ENCODE measurements at regions not wholly inside any gene's neighbourhood (a gene's known extent, or its start where the extent isn't known, plus 50 kb on each side); places are given as distances from the start of the nearest gene placed in this dataset.

- no peaks in the 10 kb centered on the region for H3K9me3 Mint-ChIP-seq (ENCODE audit: unreplicated experiment)
- CTCF ChIA-PET = no interaction called here
- DNase-seq (ENCODE audit: unreplicated experiment) = no peak
- H3K4me1 Mint-ChIP-seq (ENCODE audit: insufficient read depth, unreplicated experiment) = peaks cover 7% of the 10 kb centered on the region
- H3K36me3 Mint-ChIP-seq (ENCODE audit: insufficient read depth, unreplicated experiment) = no peaks in the 10 kb centered on the region
- BruUV-seq (replicated peaks) = no TSS peak
- H3K27me3 Mint-ChIP-seq (ENCODE audit: insufficient read depth, unreplicated experiment) = no peaks in the 10 kb centered on the region
- POLR2A ChIA-PET = no interaction called here
- TF ChIP-seq, protein P1, sequence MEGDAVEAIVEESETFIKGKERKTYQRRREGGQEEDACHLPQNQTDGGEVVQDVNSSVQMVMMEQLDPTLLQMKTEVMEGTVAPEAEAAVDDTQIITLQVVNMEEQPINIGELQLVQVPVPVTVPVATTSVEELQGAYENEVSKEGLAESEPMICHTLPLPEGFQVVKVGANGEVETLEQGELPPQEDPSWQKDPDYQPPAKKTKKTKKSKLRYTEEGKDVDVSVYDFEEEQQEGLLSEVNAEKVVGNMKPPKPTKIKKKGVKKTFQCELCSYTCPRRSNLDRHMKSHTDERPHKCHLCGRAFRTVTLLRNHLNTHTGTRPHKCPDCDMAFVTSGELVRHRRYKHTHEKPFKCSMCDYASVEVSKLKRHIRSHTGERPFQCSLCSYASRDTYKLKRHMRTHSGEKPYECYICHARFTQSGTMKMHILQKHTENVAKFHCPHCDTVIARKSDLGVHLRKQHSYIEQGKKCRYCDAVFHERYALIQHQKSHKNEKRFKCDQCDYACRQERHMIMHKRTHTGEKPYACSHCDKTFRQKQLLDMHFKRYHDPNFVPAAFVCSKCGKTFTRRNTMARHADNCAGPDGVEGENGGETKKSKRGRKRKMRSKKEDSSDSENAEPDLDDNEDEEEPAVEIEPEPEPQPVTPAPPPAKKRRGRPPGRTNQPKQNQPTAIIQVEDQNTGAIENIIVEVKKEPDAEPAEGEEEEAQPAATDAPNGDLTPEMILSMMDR (IDR thresholded peaks at IDR 0.05; ENCODE audit: unreplicated experiment) = no peak
- intact Hi-C loops (cut with micrococcal nuclease) = no loop called here
- no peak overlapping the region for H3K27ac Mint-ChIP-seq (ENCODE audit: low read depth, unreplicated experiment)
- H3K4me3 Mint-ChIP-seq (ENCODE audit: unreplicated experiment) = no peak overlapping the region
Measured at GRCh38 chr11:109752212-109752825, 330.3 kb downstream of the C11orf87 start.

DNA sequence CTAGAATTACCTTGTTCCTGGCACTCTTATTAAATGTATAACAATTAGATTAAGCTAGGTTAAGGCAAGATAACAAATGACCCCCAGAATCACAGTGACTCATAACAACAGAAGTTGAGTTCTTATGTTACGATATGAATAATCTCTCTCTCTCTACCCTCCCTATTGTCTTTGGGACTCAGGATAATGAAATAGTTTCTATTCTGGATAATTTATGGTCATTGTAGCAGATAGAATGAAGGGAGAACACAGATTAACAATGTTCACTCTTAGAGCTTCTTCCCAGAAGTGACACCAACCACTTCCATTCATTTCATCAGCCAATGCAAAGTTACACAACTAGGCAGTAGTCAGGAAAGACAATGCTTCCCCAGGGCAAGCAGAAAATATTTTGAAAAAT lies 334.5 kb downstream of the C11orf87 start:
- CTCF ChIA-PET = no interaction called here
- no peak for DNase-seq (ENCODE audit: unreplicated experiment)
- Mint-ChIP-seq H3K36me3 (ENCODE audit: insufficient read depth, unreplicated experiment) (no peaks in the 10 kb centered on the region), H3K27me3 (ENCODE audit: insufficient read depth, unreplicated experiment) (no peaks in the 10 kb centered on the region), H3K4me1 (ENCODE audit: insufficient read depth, unreplicated experiment) (no peaks in the 10 kb centered on the region), H3K27ac (ENCODE audit: low read depth, unreplicated experiment) (no peak overlapping the region), H3K4me3 (ENCODE audit: unreplicated experiment) (no peak overlapping the region), H3K9me3 (ENCODE audit: unreplicated experiment) (no peaks in the 10 kb centered on the region)
- TF ChIP-seq, protein P1 (IDR thresholded peaks at IDR 0.05; ENCODE audit: unreplicated experiment) = no peak
- intact Hi-C loops (cut with micrococcal nuclease) = no loop called here
- no TSS peak for BruUV-seq (replicated peaks)
- POLR2A ChIA-PET = interaction anchor here (0.6 kb wide), 1 partner anchor 1493 kb away, joined by 3 read pairs; no protein-coding TSS in a partner anchor

- CTCF ChIA-PET = no interaction called here
- Mint-ChIP-seq H3K27me3 (ENCODE audit: insufficient read depth, unreplicated experiment) (no peaks in the 10 kb centered on the region), H3K4me1 (ENCODE audit: insufficient read depth, unreplicated experiment) (no peaks in the 10 kb centered on the region), H3K4me3 (ENCODE audit: unreplicated experiment) (no peak overlapping the region), H3K9me3 (ENCODE audit: unreplicated experiment) (no peaks in the 10 kb centered on the region), H3K36me3 (ENCODE audit: insufficient read depth, unreplicated experiment) (no peaks in the 10 kb centered on the region), H3K27ac (ENCODE audit: low read depth, unreplicated experiment) (no peak overlapping the region)
- POLR2A ChIA-PET = interaction anchor here (0.6 kb wide), 1 partner anchor 156 kb away, joined by 3 read pairs; no protein-coding TSS in a partner anchor
- TF ChIP-seq, protein P1 (IDR thresholded peaks at IDR 0.05; ENCODE audit: unreplicated experiment) = no peak
- BruUV-seq (replicated peaks) = no TSS peak
- intact Hi-C loops (cut with micrococcal nuclease) = no loop called here
- no peak for DNase-seq (ENCODE audit: unreplicated experiment)
Measured at GRCh38 chr11:109756951-109757350, 335.0 kb downstream of the C11orf87 start.

- ChIA-PET CTCF (no interaction called here), POLR2A (no interaction called here)
- intact Hi-C loops (cut with micrococcal nuclease) = no loop called here
- H3K36me3 Mint-ChIP-seq (ENCODE audit: insufficient read depth, unreplicated experiment) = no peaks in the 10 kb centered on the region
- no TSS peak for BruUV-seq (replicated peaks)
- H3K9me3 Mint-ChIP-seq (ENCODE audit: unreplicated experiment) = no peaks in the 10 kb centered on the region
- no peak overlapping the region for H3K4me3 Mint-ChIP-seq (ENCODE audit: unreplicated experiment)
- no peak for DNase-seq (ENCODE audit: unreplicated experiment)
- no peak overlapping the region for H3K27ac Mint-ChIP-seq (ENCODE audit: low read depth, unreplicated experiment)
- H3K27me3 Mint-ChIP-seq (ENCODE audit: insufficient read depth, unreplicated experiment) = no peaks in the 10 kb centered on the region
- TF ChIP-seq, protein P1 (IDR thresholded peaks at IDR 0.05; ENCODE audit: unreplicated experiment) = no peak
- no peaks in the 10 kb centered on the region for H3K4me1 Mint-ChIP-seq (ENCODE audit: insufficient read depth, unreplicated experiment)
Measured at GRCh38 chr11:109762546-109762945, 330.6 kb upstream of the ZC3H12C start.
